K562 (cell line): ENCODE measurements at regions not wholly inside any gene's neighbourhood (a gene's known extent, or its start where the extent isn't known, plus 50 kb on each side); places are given as distances from the start of the nearest gene placed in this dataset.

Experiments used
- ATAC-seq: fragments of 200-7000 bp; cut with Tn5 transposase; 3 replicates; pipeline ENCODE4 v1.9.1; 2020; ENCODE audit warnings: moderate library complexity
- BruUV-seq: library from RNA; stranded (reverse); fragments of 400-500 nt; replicated peaks from 2 replicates; lab custom pipeline; 2021; lab: Mats Ljungman, UMichigan
- CTCF ChIA-PET: fragments of 300-600 bp; formaldehyde crosslinking; extraction: SDS; loops from one replicate; lab custom pipeline; 2021; ENCODE audit warnings: low intra/inter-chr PET ratio; lab: Yijun Ruan, JAX
- POLR2A ChIA-PET: fragments of 300-600, 350-650 bp; sonication (Branson Sonifier 250); formaldehyde crosslinking; extraction: SDS; loops from one replicate; lab custom pipeline; 2021; ENCODE audit warnings: antibody characterized with exemption, inconsistent platforms; lab: Yijun Ruan, JAX
- DNase-seq, 4 experiments: peaks; one replicate each; pipeline versions ENCODE4 v3.0.0 to v3.0.0-alpha.2; 2011 to 2018; ENCODE audit warnings: low spot score in 3 of 4, mixed read lengths in 3 of 4; ENCODE audit errors: extremely low read depth in 1 of 4
- FAIRE-seq: peaks from 2 replicates; lab custom pipeline; 2011; peaks lifted over from hg19 to GRCh38; lab: Jason Lieb, UNC
- H2AFZ ChIP-seq: 2 replicates; pipeline ENCODE4 v1.6.0; 2011; ENCODE audit warnings: low read depth, low read length, control low read depth, inconsistent platforms
- H3K27ac ChIP-seq: fragments of 200-600 bp; 3 replicates; pipeline ENCODE4 v1.8.0; 2011; ENCODE audit warnings: low read depth, mild to moderate bottlenecking, control low read depth, inconsistent platforms, low read length, moderate library complexity, mixed read lengths; ENCODE audit errors: extremely low read depth
- H3K27me3 ChIP-seq, 2 experiments: fragments of 300-600 bp in 1 of 2; 2 replicates in 1 of 2; 3 replicates in 1 of 2; pipeline versions ENCODE4 v1.6.0 to v1.8.0; 2011; ENCODE audit warnings: inconsistent platforms in 2 of 2, low read length in 2 of 2, mild to moderate bottlenecking in 1 of 2, mixed read lengths in 1 of 2, moderate library complexity in 1 of 2; ENCODE audit not compliant: control insufficient read depth in 2 of 2, insufficient read depth in 2 of 2
- H3K36me3 ChIP-seq: fragments of 300-600 bp; 3 replicates; pipeline ENCODE4 v1.8.0; 2011; ENCODE audit warnings: mild to moderate bottlenecking, low read length, inconsistent platforms; ENCODE audit not compliant: control insufficient read depth, insufficient read depth
- H3K4me1 ChIP-seq, 2 experiments: fragments of 200-600 bp in 1 of 2; replicated peaks in 1 of 2; 2 replicates in 1 of 2; 3 replicates in 1 of 2; pipeline versions ENCODE4 v1.5.1 to v1.8.0; 2011; ENCODE audit warnings: inconsistent platforms in 2 of 2, low read length in 2 of 2, mild to moderate bottlenecking in 1 of 2, mixed read lengths in 1 of 2, moderate library complexity in 1 of 2; ENCODE audit not compliant: control insufficient read depth in 2 of 2, insufficient read depth in 2 of 2
- H3K4me2 ChIP-seq: 2 replicates; pipeline ENCODE4 v1.6.1; 2011; ENCODE audit warnings: low read length, control low read depth, inconsistent platforms, mixed read lengths; ENCODE audit not compliant: insufficient read depth
- H3K4me3 ChIP-seq: fragments of 200-600 bp; sonication (generic), shearing (Covaris generic); 2 replicates; pipeline ENCODE4 v1.5.1; 2016; ENCODE audit warnings: control low read depth, inconsistent platforms
- H3K79me2 ChIP-seq: fragments of 200-600 bp; 3 replicates; pipeline ENCODE4 v1.8.0; 2011; ENCODE audit warnings: low read length, inconsistent platforms; ENCODE audit not compliant: control insufficient read depth, insufficient read depth
- H3K9ac ChIP-seq, 2 experiments: 2 replicates each; pipeline versions ENCODE4 v1.6.0 to v1.6.1; 2011; ENCODE audit warnings: low read depth in 2 of 2, low read length in 2 of 2, control low read depth in 1 of 2, inconsistent platforms in 1 of 2, mild to moderate bottlenecking in 1 of 2, mixed read lengths in 1 of 2; ENCODE audit not compliant: insufficient read depth in 1 of 2
- H3K9me1 ChIP-seq: one replicate; pipeline ENCODE4 v1.6.0; 2011; ENCODE audit warnings: inconsistent platforms, mild to moderate bottlenecking, low read length, moderate library complexity; ENCODE audit not compliant: control insufficient read depth, insufficient read depth
- H3K9me3 ChIP-seq: replicated peaks from 2 replicates; pipeline ENCODE4 v1.5.1; 2011; ENCODE audit warnings: low read depth, low read length, inconsistent platforms; ENCODE audit not compliant: control insufficient read depth, insufficient read depth
- H4K20me1 ChIP-seq: replicated peaks from 2 replicates; pipeline ENCODE4 v1.6.1; 2011; ENCODE audit warnings: low read length, inconsistent platforms, mixed read lengths; ENCODE audit not compliant: control insufficient read depth, insufficient read depth
- BACH1 ChIP-seq: fragments of 200-800 bp; sonication (Bioruptor generic); IDR thresholded peaks from 2 replicates; pipeline ENCODE4 v1.6.1; 2016; ENCODE audit warnings: missing genetic modification characterization, missing compliant biosample characterization
- BCOR ChIP-seq: fragments of 450-650 bp; IDR thresholded peaks from 2 replicates; pipeline ENCODE4 v1.6.1; 2016
- POLR2AphosphoS2 ChIP-seq: IDR thresholded peaks from 2 replicates; pipeline ENCODE4 v1.6.1; 2012; ENCODE audit warnings: low read length, improper control_type of control experiment
- PYGO2 ChIP-seq: fragments of 450-650 bp; IDR thresholded peaks from 2 replicates; pipeline ENCODE4 v1.6.1; 2016; ENCODE audit warnings: mild to moderate bottlenecking, missing genetic modification characterization, moderate library complexity, missing compliant biosample characterization
- SUPT5H ChIP-seq: fragments of 450-650 bp; IDR thresholded peaks from 2 replicates; pipeline ENCODE4 v1.6.1; 2016
- ZFX ChIP-seq: sonication (generic); formaldehyde crosslinking; IDR thresholded peaks from 2 replicates; pipeline ENCODE4 v1.8.0; 2022; ENCODE audit warnings: mild to moderate bottlenecking, missing genetic modification reagents, moderate library complexity
- WGBS: fragments of 100-300 bp; shearing (Covaris generic); methylation state at CpG from one replicate; pipeline ENCODE4 v1.1.6; 2016; ENCODE audit warnings: low coverage, mixed read lengths; ENCODE audit not compliant: insufficient coverage; ENCODE audit errors: missing lambda C conversion rate; 5-methylcytosine and 5-hydroxymethylcytosine counted together
- in situ Hi-C: fragments of 300-500 bp; cut with MboI; formaldehyde crosslinking; loops from 4 replicates; pipeline ENCODE4 v1.15.0; 2018; ENCODE audit warnings: inconsistent platforms, mixed read lengths
- intact Hi-C: fragments of 100-400 bp; cut with micrococcal nuclease; formaldehyde crosslinking; loops from 2 replicates; pipeline ENCODE4 v1.14.2; 2022

- no peaks in the 10 kb centered on the region for H3K9me1 ChIP-seq
- no peak overlapping the region for H2AFZ ChIP-seq
- under 1% methylated on average over 17 of the region's 26 CpGs for WGBS
- H3K27ac ChIP-seq = no peak overlapping the region
- intact Hi-C loops = no loop called here
- in situ Hi-C loops = no loop called here
- H3K4me3 ChIP-seq = no peak overlapping the region
- POLR2A ChIA-PET = no interaction called here
- DNase-seq = no peak
- CTCF ChIA-PET = no interaction called here
- peaks cover 7% of the 10 kb centered on the region; the same call in 1 of the 2 replicates for H4K20me1 ChIP-seq
- FAIRE-seq = no peak
- no peak overlapping the region for H3K4me2 ChIP-seq
- no peaks in the 10 kb centered on the region for H3K79me2 ChIP-seq
- H3K36me3 ChIP-seq = no peaks in the 10 kb centered on the region
- no TSS peak for BruUV-seq
- no peak for TF ChIP-seq BACH1 (tag)
- TF ChIP-seq POLR2AphosphoS2 = no peak
- TF ChIP-seq SUPT5H = no peak
- no peak for TF ChIP-seq PYGO2 (tag)
- no peak for TF ChIP-seq ZFX
- TF ChIP-seq BCOR = no peak
- TF ChIP-seq, all 486 proteins: peak for 0
- H3K9ac ChIP-seq = no peak overlapping the region
- peaks cover 39 to 69% of the 10 kb centered on the region in 2 experiments for H3K27me3 ChIP-seq
- H3K9me3 ChIP-seq = no peaks in the 10 kb centered on the region
- H3K4me1 ChIP-seq = no peaks in the 10 kb centered on the region
- no peak for ATAC-seq
Measured at GRCh38 chr2:885230-886071, 65.2 kb upstream of the SNTG2 start.
